GM19043 (cell line): ENCODE measurements at regions not wholly inside any gene's neighbourhood (a gene's known extent, or its start where the extent isn't known, plus 50 kb on each side); places are given as distances from the start of the nearest gene placed in this dataset.
"Not testable (repeated sequence)": the region's sequence is repeated elsewhere in the genome, so short reads cannot be mapped to it uniquely, and the experiment has no call there.

Source experiments
- ATAC-seq: cut with Tn5 transposase; IDR thresholded peaks from one replicate; pipeline ENCODE4 v1.9.1; 2021; ENCODE audit warnings: low read depth; ENCODE audit not compliant: unreplicated experiment

DNA sequence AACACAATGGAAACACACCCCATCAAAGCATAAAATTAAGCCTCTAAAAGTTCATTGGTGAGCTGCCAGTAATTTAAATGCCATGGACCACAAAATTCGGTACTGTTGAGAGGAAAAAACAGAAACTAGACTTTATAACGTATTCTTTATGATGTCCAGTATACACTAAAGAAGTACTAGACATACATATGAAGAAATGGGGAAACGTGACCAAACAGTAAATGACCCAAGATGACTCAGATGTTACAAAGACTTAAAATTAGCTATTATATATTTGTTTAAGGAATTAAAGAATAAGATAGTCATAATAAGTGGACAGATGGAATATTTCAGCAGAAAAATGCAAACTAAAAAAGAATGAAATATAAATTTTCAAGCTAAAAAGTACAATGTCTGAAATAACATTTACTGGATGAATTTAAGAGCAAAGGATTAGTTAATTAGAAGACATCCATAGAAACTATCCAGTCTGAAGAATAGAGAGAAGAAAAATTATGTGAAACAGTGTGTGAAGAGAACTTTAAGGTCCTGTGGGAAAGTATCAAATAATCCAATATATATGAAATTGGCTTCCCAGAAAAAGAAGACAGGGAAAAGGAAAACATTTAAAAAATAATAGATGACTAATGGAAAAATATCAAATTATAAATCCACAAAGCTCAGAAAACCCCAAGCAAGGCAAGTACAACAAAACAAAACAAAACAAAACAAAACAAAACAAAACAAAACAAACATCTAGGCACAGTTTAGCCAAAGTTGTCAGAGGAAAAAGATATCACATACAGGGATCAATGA lies 69.4 kb downstream of the SAMD9 start:
- no peak for ATAC-seq

DNA sequence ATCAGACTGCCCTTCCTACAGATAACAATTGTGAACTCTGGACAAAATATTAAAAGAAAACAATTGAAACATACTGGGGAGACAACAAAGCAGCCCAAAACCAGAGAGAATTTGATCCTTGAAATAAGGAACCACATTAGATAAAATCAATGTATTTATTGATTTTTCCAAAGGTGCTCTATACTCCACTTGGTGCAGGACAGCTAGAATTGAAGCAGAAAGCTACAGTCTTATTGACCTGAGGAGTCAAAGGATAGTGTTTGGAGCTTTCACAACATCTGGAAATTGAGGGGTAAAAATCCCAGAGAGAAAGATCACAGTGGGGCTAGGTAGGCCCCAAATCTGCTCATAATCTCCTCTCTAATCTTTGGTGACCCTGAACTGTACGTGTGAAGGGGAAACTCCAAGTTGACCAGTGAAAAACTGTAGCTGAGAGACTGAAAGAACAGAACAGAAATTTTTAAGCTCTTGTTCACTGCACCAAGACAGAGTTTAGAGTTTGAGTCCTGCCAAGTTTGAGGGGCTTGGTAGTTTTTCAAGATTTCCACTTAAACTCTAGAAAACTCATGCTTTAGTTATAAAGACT lies 70.2 kb downstream of the SAMD9 start:
- ATAC-seq: no peak

GRCh38 chr7:93046641-93047040 lies 71.1 kb downstream of the SAMD9 start:
- no peak for ATAC-seq

GRCh38 chr7:93044147-93044810 lies 73.5 kb downstream of the SAMD9 start:
- no peak for ATAC-seq

DNA sequence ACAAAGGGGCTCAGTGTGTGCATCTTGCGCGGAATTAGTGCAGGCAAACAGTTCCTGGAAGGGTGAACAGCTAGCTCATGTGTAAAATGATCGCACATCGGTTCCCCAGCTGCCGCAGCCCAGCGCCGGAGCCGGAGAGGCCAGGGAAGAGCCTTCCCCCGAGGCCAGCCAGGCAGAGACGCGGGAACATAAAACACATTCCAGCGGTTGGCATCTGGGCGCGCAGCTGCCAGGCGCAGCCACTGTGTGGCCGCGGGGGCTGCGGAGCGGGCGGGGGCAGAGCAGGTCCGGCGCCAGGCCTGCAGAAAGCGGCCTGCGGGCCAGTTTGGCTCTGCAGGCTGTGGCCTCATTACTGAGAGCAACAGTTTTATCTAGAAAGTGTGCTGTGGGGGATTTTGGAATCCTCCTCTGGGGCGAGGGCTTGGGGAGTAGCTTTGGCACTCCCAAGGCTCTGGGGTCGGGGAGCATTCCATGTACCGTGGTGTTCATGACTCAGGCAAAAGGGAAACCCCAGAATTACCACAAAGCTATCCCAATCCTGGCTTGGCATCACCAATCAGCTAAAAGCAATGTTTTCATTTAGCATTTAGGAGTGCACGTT lies 74.3 kb downstream of the SAMD9 start:
- ATAC-seq: no peak

DNA sequence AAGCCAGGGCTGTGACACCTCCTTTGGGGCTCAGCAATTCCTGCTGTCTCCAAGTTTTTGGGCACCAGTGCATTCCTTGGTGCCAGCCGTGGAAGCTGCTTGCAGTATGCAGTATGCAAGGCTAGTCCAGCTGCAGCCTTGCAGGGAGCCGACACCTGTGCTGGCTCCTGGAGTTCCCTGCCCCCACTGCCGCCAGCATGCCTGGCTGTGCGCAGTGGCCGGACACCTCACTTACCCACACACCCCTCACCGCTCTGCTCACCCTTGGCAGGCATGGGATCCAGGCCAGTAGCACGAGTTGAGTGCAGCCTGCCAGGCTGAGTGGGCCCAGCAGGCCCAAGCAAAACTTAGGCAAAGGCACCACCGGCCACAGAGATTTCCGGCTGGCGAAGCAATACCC lies 77.4 kb downstream of the SAMD9 start:
- no peak for ATAC-seq

DNA sequence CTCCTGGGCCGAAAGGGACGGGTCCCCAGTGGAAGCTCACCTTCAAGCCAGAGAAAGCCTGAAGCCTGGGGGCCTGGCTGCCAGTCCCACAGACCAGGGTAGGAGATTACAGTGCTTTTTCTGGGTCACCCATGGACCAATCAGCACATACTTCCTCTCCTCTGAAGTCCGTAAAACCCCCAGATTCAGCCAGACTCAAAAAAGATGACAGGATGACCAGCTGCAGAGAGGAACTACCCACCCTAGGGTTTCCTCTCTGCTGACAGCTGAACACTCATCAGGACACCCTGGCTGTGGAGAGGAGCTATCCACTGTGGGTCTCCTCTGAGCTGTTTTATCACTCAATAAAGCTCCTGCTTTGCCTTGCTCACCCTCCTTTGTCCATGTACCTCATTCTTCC lies 78.0 kb downstream of the SAMD9 start:
- ATAC-seq: no peak

DNA sequence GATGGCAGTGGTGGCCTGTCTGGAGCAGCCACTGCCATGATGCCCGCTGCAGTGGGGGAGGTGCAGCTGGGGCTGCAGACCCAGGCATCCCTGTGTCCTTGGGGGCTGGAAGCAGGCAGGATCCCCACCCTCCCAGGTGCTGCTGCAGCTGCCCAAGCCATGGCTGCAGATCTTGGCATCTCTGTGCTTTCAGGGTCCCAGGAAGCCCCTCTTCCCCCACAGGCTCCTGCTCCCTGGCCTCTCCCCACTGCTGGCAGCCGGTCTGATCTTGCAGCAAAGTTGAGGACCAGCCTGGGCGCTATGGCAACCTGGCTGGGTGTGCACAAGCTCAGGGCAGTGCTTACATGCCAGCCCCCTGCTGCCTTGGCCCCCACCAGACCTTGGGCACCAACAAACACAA lies 78.5 kb downstream of the SAMD9 start:
- ATAC-seq: no peak

DNA sequence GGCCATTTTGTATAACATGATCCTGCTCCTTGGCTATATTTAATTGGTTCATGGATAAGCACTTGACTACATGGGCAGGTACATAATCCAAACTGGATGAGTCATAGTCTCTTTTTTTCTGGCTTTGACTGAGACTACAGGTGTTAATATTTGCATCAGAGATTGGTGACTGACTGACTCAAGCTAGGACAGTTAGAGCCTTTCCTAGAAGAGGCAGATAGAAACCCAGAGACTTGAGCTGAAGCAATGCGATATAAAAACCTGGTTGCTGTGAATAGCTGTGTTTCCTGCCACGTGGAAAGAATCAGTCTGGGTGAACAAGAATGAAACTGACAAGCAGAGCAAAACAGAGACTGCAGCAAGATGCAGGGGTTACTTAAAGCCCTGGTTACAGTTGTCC lies 81.0 kb downstream of the SAMD9 start:
- peak; percentile 82 for ATAC-seq

DNA sequence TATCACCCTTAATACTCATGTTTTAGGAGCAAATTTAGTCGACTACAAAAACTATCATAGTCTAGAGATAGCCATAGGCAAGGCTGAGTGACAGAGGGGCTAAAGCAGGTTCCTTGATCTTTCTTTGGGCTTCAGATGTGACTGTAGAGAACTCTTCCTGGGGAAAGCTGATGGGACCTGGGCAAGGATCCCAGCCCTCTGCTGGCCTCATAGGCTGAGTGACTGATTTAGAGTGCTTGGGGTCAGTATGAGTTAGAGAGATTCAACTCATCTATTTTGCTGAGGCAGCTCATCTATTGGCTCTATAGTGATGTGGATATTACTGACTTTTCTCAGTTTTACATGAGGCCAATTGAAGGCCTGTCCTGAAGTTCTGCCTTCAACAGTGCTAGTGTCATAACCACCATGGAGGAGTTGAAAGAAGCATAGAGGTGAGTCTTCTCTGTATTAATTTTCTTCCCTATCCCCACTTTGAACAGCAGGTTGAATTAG lies 81.6 kb downstream of the SAMD9 start:
- ATAC-seq: no peak

DNA sequence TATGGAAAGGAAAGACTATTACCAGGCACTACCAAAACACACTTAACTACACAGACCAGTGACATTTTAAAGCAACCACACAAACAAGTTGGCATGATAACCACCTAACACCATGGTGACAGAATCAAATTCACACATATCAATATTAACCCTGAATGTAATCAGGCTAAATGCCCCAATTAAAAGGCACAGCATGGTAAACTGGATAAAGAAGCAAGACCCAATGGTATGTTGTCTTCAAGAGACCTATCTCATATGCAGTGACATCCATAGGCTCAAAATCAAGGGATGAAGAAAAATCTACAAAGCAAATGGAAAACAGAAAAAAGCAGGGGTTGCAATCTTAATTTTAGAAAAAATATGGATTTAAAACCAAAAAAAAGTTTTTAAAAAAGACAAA lies 86.0 kb downstream of the SAMD9 start:
- ATAC-seq: no peak

- ATAC-seq: no peak
Measured at GRCh38 chr7:93030605-93031225, 87.1 kb downstream of the SAMD9 start.

DNA sequence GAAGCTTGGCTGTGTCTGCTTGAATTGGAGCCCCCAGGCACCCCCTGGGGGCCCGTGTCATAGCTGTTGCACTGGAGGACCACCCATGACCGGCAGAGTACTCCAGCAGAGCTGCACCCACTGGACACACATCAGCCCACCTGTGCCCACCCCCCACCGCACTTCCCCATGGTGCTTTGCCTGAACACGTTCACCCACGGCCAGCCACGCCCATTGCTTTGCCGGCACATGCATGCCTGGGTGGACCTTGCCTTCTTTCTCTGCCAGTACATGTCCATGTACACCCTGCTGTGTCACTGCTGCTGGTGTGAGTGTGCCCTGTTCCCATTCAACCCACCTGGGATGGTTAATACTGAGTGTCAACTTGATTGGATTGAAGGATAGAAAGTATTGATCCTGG lies 88.7 kb downstream of the SAMD9 start:
- ATAC-seq: no peak

DNA sequence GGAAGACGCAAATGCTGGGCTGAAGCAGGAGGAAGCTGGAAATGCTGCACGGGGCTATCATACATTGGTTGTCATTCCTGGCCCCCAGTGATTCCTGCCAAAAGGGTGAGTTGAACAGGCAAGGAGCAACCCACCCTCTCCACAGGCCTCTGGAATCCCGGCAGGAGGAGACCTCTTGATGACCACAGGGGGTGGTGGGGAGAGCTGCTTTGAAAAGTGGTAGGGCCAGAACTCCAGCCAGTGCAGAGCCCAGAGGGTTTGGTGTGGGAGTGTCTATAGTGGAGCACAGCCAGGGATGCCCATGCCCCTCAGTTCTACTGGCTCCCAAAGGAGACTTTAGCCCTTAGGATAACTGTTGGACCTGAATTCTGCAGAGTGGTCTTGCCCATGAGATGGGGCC lies 89.2 kb downstream of the SAMD9 start:
- no peak for ATAC-seq

GRCh38 chr7:93027044-93027443 lies 90.7 kb downstream of the SAMD9 start:
- no peak for ATAC-seq

DNA sequence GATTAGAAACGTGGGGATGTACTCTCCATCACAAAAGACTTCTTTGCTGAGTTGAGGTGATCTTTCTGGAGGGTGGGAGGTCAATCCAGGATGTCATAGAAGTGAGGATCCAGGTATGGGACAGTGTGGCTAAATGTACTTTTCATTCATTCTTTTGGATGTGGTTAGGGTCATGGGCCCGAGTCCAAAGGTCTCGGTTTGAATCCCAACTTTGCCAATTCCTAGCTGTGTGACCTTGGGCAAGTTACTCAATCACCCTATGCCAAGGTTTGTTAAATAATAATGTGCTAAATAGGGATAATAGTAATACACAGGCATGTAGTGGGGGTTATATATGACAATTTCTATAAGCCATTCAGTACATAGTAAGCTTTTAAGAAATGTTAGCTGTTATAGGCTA lies 91.4 kb downstream of the SAMD9 start:
- no peak for ATAC-seq

DNA sequence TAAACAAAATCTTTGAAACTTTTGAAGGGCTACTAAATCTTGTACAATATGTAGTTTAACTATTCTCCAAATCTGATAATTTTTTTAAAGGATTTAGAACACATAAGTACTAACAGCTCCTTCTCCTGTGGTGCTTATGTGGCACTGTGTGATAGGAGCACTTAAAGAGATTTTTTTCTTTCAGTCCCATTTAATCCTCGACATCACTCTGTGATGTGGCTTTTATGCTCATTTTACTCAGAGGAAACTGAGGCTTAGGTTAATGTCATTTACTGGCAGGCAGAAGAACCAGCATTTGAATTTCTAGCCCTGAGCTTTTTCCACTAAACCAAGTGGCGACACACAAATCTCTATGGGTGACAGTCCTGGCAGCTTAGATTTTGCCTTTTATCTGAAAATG lies 92.4 kb downstream of the SAMD9 start:
- no peak for ATAC-seq

DNA sequence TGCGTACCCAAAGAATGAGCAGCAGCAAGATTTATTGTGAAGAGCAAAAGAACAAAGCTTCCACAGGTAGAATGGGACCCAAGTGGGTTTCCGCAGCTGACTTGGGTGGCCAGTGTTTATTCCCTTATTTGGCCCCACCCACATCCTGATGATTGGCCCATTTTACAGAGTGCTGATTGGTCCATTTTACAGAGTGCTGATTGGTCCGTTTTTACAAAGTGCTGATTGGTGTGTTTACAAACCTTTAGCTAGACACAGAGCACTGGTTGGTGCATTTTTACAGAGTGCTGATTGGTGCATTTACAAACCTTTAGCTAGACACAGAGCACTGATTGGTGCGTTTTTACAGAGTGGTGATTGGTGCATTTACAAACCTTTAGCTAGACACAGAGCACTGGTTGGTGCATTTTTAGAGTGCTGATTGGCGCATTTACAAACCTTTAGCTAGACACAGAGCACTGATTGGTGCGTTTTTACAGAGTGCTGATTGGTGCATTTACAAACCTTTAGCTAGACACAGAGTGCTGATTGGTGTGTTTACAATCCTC lies 94.8 kb downstream of the SAMD9 start:
- ATAC-seq: not testable (repeated sequence)

GRCh38 chr7:93021748-93022147 lies 96.0 kb downstream of the SAMD9 start:
- no peak for ATAC-seq

GRCh38 chr7:93018716-93019115 lies 99.1 kb downstream of the SAMD9 start:
- ATAC-seq: no peak
